ENCODE measurements at regions not wholly inside any gene's neighbourhood (a gene's known extent, or its start where the extent isn't known, plus 50 kb on each side); places are given as distances from the start of the nearest gene placed in this dataset.

DNA sequence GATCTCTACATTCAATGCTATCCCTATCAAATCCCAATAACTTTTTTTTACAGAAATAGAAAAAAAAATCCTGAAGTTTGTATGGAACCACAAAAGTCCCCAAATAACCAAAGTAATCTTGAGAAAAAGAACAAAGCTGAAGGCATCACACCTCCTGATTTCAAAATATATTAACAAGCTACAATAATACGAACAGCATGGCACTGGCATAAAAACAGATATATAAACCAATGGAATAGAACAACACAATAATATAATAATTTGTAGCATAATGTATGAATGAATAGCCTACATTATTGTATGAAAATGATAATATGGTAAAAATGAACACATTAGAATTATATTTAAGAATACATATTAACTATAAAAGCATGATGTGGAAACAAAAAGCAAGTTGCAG is 76.7 kb upstream of the TMC3 start:
- Histone ChIP-seq H3K27ac (no peak overlapping the region), H3K27me3 (no peaks in the 10 kb centered on the region), H3K4me3 (no peak overlapping the region), H3K9me3 (ENCODE audit: low read depth) (no peaks in the 10 kb centered on the region), H3K4me1 (ENCODE audit: low read depth) (no peaks in the 10 kb centered on the region), H3K36me3 (no peaks in the 10 kb centered on the region)
- no peak for DNase-seq (ENCODE audit: low read depth in 1 of 2, low spot score in 1 of 2)
- TF ChIP-seq, protein P1, sequence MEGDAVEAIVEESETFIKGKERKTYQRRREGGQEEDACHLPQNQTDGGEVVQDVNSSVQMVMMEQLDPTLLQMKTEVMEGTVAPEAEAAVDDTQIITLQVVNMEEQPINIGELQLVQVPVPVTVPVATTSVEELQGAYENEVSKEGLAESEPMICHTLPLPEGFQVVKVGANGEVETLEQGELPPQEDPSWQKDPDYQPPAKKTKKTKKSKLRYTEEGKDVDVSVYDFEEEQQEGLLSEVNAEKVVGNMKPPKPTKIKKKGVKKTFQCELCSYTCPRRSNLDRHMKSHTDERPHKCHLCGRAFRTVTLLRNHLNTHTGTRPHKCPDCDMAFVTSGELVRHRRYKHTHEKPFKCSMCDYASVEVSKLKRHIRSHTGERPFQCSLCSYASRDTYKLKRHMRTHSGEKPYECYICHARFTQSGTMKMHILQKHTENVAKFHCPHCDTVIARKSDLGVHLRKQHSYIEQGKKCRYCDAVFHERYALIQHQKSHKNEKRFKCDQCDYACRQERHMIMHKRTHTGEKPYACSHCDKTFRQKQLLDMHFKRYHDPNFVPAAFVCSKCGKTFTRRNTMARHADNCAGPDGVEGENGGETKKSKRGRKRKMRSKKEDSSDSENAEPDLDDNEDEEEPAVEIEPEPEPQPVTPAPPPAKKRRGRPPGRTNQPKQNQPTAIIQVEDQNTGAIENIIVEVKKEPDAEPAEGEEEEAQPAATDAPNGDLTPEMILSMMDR (IDR thresholded peaks at IDR 0.05; ENCODE audit: low read depth, low read length) = no peak

DNA sequence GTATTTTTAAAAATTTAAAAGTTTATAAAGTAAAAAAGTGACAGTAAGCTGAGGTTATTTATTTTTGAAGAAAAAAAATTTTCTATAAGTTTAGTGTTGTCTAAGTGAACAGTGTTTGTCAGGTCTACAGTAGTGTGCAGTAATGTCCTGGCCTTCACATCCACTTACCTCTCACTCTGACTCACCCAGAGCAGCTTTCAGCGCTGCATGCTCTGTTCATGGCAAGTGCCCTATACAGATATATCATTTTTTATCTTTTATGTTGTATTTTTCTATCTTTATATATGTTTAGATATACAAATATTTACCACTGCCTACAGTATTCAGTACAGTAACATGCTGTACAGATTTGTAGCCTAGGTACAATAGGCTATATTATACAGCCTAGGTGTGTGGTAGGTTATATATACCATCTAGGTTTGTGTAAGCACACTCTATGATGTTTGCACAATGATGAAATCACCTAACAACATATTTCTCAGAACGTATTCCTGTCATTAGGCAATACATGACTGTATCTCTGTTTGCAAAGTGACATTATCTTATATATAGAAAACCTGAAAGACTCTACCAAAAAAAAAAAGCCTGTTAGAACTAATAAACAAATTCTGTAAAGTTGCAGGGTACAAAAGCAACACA is 75.9 kb upstream of the TMC3 start:
- Histone ChIP-seq H3K27ac (no peak overlapping the region), H3K27me3 (no peaks in the 10 kb centered on the region), H3K4me3 (no peak overlapping the region), H3K9me3 (ENCODE audit: low read depth) (no peaks in the 10 kb centered on the region), H3K36me3 (no peaks in the 10 kb centered on the region), H3K4me1 (ENCODE audit: low read depth) (no peaks in the 10 kb centered on the region)
- DNase-seq (ENCODE audit: low read depth in 1 of 2, low spot score in 1 of 2) = no peak
- TF ChIP-seq, protein P1 (IDR thresholded peaks at IDR 0.05; ENCODE audit: low read depth, low read length) = no peak

DNA sequence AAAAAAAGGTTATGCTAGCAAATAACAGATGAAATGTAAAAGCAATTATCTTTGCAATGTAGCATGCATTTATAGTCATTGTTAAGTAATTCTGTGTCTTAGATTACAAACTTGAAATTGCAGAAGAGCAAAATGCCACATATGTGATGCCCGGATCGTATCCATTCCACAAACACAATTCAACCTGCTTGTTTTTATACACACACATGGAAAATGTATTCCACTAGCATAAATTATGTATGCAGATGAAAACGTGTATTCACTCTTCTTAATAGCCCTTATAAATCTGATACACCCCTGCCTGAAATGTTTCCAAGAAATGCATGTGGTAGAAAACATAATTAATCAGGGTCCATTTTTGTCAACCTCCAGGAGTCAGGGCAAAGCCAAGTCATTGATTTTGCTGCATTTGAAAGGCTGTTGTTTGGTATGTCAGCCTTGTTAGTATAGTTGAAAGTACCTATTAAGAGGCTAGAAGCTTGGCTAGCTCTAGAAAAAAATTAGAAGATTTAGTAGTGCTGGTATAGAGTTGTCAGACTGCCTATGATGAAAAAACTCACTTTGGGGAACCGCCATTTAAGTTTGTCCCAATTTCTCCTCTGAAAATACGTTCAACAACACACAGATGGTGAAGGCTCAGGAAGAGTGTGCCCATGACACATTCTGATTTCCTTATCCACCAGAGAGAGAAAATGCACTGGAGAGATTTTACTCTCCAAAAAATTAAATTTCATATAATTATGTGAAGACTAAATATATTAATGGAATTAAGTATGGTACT is 69.2 kb upstream of the TMC3 start:
- Histone ChIP-seq H3K4me1 (ENCODE audit: low read depth) (peaks cover 12% of the 10 kb centered on the region), H3K9me3 (ENCODE audit: low read depth) (no peaks in the 10 kb centered on the region), H3K27me3 (no peaks in the 10 kb centered on the region), H3K4me3 (no peak overlapping the region), H3K27ac (no peak overlapping the region), H3K36me3 (no peaks in the 10 kb centered on the region)
- TF ChIP-seq, protein P1 (IDR thresholded peaks at IDR 0.05; ENCODE audit: low read depth, low read length) = no peak
- no peak for DNase-seq (ENCODE audit: low read depth in 1 of 2, low spot score in 1 of 2)

DNA sequence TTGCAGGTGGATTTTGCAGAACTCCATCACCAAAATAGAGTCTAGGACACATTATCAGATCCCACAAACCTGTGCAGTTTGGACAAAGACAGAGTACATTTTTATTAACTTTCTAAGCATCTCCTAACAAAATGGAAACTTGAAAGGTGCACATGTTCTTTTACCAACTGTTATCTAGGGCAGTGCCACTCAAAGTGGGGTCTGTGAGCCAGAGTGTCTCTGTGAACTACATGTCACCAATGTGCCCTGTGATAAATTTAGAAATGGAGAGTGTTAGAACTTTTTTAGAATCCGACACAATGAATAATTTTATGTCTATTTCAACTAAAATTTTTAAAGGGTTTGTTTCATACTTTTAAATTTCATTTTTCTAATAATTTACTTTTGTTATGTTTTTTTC is 68.4 kb upstream of the TMC3 start:
- Histone ChIP-seq H3K4me1 (ENCODE audit: low read depth) (peaks cover 12% of the 10 kb centered on the region), H3K36me3 (no peaks in the 10 kb centered on the region), H3K27me3 (no peaks in the 10 kb centered on the region), H3K9me3 (ENCODE audit: low read depth) (no peaks in the 10 kb centered on the region), H3K4me3 (no peak overlapping the region), H3K27ac (no peak overlapping the region)
- DNase-seq (ENCODE audit: low read depth in 1 of 2, low spot score in 1 of 2) = peak in 1 of 2 donors; percentile 4
- TF ChIP-seq, protein P1 (IDR thresholded peaks at IDR 0.05; ENCODE audit: low read depth, low read length) = no peak

DNA sequence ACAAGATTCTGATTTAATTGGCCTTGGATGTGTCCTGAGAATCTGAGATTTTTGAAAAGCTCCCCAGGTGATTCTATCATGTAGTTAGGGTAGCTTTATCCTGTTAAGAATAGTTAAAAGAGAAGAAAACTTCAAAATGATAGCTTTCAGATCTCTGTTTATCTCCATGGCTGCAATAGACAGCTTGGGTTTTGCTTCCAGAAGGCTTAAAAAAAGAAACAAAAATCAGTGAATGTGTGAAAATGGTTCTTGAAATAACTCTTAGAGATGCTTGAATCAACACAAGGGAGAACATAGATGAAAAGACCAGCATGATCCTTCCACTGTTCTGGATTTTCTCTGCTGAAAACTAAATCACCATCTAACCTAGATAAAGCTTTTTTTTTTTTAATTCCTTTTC is 60.8 kb upstream of the TMC3 start:
- Histone ChIP-seq H3K36me3 (no peaks in the 10 kb centered on the region), H3K4me1 (ENCODE audit: low read depth) (no peaks in the 10 kb centered on the region), H3K27me3 (no peaks in the 10 kb centered on the region), H3K9me3 (ENCODE audit: low read depth) (no peaks in the 10 kb centered on the region), H3K27ac (no peak overlapping the region), H3K4me3 (no peak overlapping the region)
- no peak for DNase-seq (ENCODE audit: low read depth in 1 of 2, low spot score in 1 of 2)
- TF ChIP-seq, protein P1 (IDR thresholded peaks at IDR 0.05; ENCODE audit: low read depth, low read length) = no peak

Measured in cardiac muscle cell (in vitro differentiated cells and primary cell).